Uterus (tissue), 3 donors: ENCODE measurements at regions not wholly inside any gene's neighbourhood (a gene's known extent, or its start where the extent isn't known, plus 50 kb on each side); places are given as distances from the start of the nearest gene placed in this dataset.

ENCODE experiments used
- DNase-seq, 2 donors: peaks; one replicate each; pipeline ENCODE4 v3.0.0-alpha.2; 2019 to 2020
- H3K27ac ChIP-seq, 2 donors: fragments of 200-600 bp; sonication (generic); 1 replicate in 1 of 2; 2 replicates in 1 of 2; pipeline ENCODE4 v1.5.1; 2016 to 2018
- H3K27me3 ChIP-seq, 2 donors: fragments of 200-600 bp; sonication (generic); one replicate each; pipeline ENCODE4 v1.5.1; 2018 to 2019; ENCODE audit warnings: control low read depth in 1 of 2
- H3K36me3 ChIP-seq, 2 donors: fragments of 200-600 bp; sonication (generic); one replicate each; pipeline ENCODE4 v1.5.1; 2019; ENCODE audit warnings: control low read depth in 1 of 2
- H3K4me1 ChIP-seq, 2 donors: fragments of 200-600 bp; sonication (generic); one replicate each; pipeline ENCODE4 v1.5.1; 2018 to 2019; ENCODE audit warnings: control low read depth in 1 of 2
- H3K4me3 ChIP-seq, 2 donors: fragments of 200-600 bp; sonication (generic); 1 replicate in 1 of 2; 2 replicates in 1 of 2; pipeline ENCODE4 v1.5.1; 2018 to 2019; ENCODE audit warnings: mild to moderate bottlenecking in 1 of 2
- H3K9me3 ChIP-seq, 2 donors: fragments of 200-600 bp; sonication (generic); one replicate each; pipeline ENCODE4 v1.5.1; 2019; ENCODE audit warnings: control low read depth in 1 of 2
- POLR2A ChIP-seq, 2 donors: fragments of 450-650 bp; IDR thresholded peaks; one replicate each; pipeline ENCODE4 v1.6.1; 2016; ENCODE audit warnings: antibody characterized with exemption in 2 of 2, mild to moderate bottlenecking in 1 of 2, moderate library complexity in 1 of 2
- intact Hi-C: fragments of 100-400 bp; cut with DNase I; formaldehyde crosslinking; loops from one replicate; pipeline ENCODE4 v1.15.1; 2023; ENCODE audit warnings: low total_unique reads
- TF ChIP-seq, protein P1 (sequence below), 4 experiments: fragments of 200-600 bp in 2 of 4; fragments of 450-650 bp in 2 of 4; sonication (generic) in 2 of 4; IDR thresholded peaks; one replicate each; pipeline ENCODE4 v1.5.1; 2016 to 2019; ENCODE audit warnings: antibody characterized with exemption in 4 of 4, mild to moderate bottlenecking in 2 of 4, moderate library complexity in 1 of 4
- donor health status: DM: yes; HTN: yes; CAD: no.

DNA sequence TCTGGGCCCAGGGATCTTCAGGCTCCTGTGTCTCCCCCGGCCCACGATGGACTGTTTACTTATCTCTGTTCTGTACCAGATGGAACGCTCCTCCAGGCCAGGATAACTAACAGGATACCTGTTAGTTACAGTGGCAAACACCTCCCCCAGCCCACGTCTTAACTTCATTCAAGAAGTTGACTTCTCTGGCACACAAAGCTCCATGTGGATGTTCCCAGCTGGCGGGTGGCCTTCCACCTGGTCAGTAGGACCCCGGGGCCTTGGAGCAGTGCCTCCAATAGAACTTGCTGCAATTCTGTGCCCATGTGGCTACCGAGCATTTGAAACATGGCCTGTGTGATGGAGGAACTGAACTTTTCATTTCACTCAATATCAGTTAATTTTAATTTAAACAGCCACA, 165.1 kb upstream of the GLI2 start:
- Histone ChIP-seq H3K4me3 (no peak overlapping the region), H3K27ac (no peak overlapping the region), H3K36me3 (no peaks in the 10 kb centered on the region), H3K27me3 (no peaks in the 10 kb centered on the region), H3K4me1 (no peaks in the 10 kb centered on the region), H3K9me3 (no peaks in the 10 kb centered on the region)
- no peak for TF ChIP-seq POLR2A (IDR thresholded peaks at IDR 0.05)
- TF ChIP-seq, protein P1, sequence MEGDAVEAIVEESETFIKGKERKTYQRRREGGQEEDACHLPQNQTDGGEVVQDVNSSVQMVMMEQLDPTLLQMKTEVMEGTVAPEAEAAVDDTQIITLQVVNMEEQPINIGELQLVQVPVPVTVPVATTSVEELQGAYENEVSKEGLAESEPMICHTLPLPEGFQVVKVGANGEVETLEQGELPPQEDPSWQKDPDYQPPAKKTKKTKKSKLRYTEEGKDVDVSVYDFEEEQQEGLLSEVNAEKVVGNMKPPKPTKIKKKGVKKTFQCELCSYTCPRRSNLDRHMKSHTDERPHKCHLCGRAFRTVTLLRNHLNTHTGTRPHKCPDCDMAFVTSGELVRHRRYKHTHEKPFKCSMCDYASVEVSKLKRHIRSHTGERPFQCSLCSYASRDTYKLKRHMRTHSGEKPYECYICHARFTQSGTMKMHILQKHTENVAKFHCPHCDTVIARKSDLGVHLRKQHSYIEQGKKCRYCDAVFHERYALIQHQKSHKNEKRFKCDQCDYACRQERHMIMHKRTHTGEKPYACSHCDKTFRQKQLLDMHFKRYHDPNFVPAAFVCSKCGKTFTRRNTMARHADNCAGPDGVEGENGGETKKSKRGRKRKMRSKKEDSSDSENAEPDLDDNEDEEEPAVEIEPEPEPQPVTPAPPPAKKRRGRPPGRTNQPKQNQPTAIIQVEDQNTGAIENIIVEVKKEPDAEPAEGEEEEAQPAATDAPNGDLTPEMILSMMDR (IDR thresholded peaks at IDR 0.05): no peak
- intact Hi-C loops: no loop called here
- DNase-seq: no peak

DNA sequence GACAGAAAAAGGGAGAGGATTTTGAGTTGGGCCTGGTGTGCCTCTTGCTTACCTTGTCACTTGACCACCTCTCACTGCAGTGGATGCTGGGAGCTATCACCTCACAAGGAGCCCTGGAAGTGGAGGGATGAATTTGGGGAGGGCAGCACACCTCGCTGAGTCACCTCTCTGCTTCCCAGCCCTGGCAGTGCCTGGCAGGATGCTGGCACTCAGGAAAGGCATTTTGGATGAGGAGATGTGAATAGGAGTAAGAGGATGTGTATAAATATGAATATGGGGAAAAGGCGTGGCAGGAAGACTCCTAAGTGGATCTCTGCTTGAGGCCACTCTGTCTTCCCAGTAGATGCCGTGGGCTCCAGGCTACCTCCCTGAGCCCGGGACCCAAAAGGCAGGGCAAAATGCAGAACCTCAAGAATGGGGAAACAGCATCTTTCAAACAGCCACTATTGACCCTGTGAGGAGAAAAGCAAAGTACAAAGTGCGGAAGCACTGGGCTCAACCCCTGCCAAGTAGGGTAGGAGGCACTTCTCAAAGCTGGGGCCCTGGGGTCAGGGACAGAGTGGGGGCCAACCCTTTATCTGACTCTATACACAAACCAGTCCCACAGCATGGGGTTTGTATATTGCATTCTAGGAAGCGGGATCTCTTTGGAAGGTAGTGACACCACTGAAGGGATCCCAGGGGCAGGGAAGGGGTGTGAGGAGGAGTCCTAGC, 164.5 kb upstream of the GLI2 start:
- H3K4me1 ChIP-seq: no peaks in the 10 kb centered on the region
- no peaks in the 10 kb centered on the region for H3K9me3 ChIP-seq
- TF ChIP-seq POLR2A (IDR thresholded peaks at IDR 0.05): no peak
- no peak overlapping the region for H3K4me3 ChIP-seq
- intact Hi-C loops: no loop called here
- H3K27ac ChIP-seq: no peak overlapping the region
- no peaks in the 10 kb centered on the region for H3K27me3 ChIP-seq
- no peaks in the 10 kb centered on the region for H3K36me3 ChIP-seq
- DNase-seq: no peak

GRCh38 chr2:120572226-120572625, 163.4 kb upstream of the GLI2 start:
- intact Hi-C loops: no loop called here
- no peak for DNase-seq
- TF ChIP-seq POLR2A (IDR thresholded peaks at IDR 0.05): no peak
- TF ChIP-seq, protein P1 (IDR thresholded peaks at IDR 0.05): no peak
- H3K36me3 ChIP-seq: no peaks in the 10 kb centered on the region
- H3K4me3 ChIP-seq: no peak overlapping the region
- H3K9me3 ChIP-seq: no peaks in the 10 kb centered on the region
- H3K4me1 ChIP-seq: no peaks in the 10 kb centered on the region
- H3K27ac ChIP-seq: no peak overlapping the region
- H3K27me3 ChIP-seq: no peaks in the 10 kb centered on the region

GRCh38 chr2:120574620-120575019, 161.0 kb upstream of the GLI2 start:
- H3K4me3 ChIP-seq: no peak overlapping the region
- no peaks in the 10 kb centered on the region for H3K27me3 ChIP-seq
- no peaks in the 10 kb centered on the region for H3K36me3 ChIP-seq
- DNase-seq: no peak
- no peaks in the 10 kb centered on the region for H3K4me1 ChIP-seq
- intact Hi-C loops: no loop called here
- H3K9me3 ChIP-seq: no peaks in the 10 kb centered on the region
- TF ChIP-seq POLR2A (IDR thresholded peaks at IDR 0.05): no peak
- TF ChIP-seq, protein P1 (IDR thresholded peaks at IDR 0.05): no peak
- no peak overlapping the region for H3K27ac ChIP-seq

DNA sequence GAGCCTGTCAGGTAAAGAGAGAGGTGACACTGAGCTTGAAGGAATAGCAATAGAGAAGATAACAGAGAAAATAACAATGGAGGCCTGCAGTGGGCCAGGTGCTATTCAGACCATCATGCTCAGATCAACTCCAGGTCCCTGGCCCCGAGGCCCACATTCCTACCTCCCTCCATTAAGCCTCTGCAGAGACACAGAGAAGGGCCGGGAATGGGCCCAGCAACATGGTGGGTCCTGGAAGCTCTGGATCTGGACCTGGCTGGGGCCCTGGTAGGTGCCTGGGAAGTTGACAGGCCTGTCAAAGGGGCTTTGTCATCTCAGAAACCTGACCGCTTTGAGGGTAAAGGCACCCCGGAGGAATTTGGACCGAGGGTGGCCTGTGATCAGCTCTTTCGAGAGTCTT, 159.7 kb upstream of the GLI2 start:
- Histone ChIP-seq H3K27me3 (no peaks in the 10 kb centered on the region), H3K9me3 (no peaks in the 10 kb centered on the region), H3K27ac (no peak overlapping the region), H3K36me3 (no peaks in the 10 kb centered on the region), H3K4me1 (no peaks in the 10 kb centered on the region), H3K4me3 (no peak overlapping the region)
- DNase-seq: no peak
- intact Hi-C loops: no loop called here
- TF ChIP-seq POLR2A (IDR thresholded peaks at IDR 0.05): no peak
- TF ChIP-seq, protein P1 (IDR thresholded peaks at IDR 0.05): no peak
